HepG2 (cell line): ENCODE measurements at regions not wholly inside any gene's neighbourhood (a gene's known extent, or its start where the extent isn't known, plus 50 kb on each side); places are given as distances from the start of the nearest gene placed in this dataset.

Experiments
- ATAC-seq: fragments of 200-7000 bp; cut with Tn5 transposase; 3 replicates; pipeline ENCODE4 v1.9.1; 2020; ENCODE audit warnings: mild to moderate bottlenecking, moderate library complexity
- BruUV-seq: library from RNA; stranded (reverse); fragments of 400-500 nt; replicated peaks from 2 replicates; lab custom pipeline; 2021; lab: Mats Ljungman, UMichigan
- CTCF ChIA-PET: fragments of 300-600 bp; formaldehyde crosslinking; extraction: SDS; loops from one replicate; lab custom pipeline; 2021; ENCODE audit warnings: low total read pairs, inconsistent platforms, low intra/inter-chr PET ratio; lab: Yijun Ruan, JAX
- POLR2A ChIA-PET: fragments of 350-600 bp; sonication (Branson Sonifier 250); formaldehyde crosslinking; loops from one replicate; lab custom pipeline; 2020; ENCODE audit warnings: antibody characterized with exemption, inconsistent platforms; lab: Yijun Ruan, JAX
- DNase-seq: peaks from one replicate; pipeline ENCODE4 v3.0.0-alpha.2; 2015; ENCODE audit warnings: low spot score
- FAIRE-seq: peaks from 3 replicates; lab custom pipeline; 2011; peaks lifted over from hg19 to GRCh38; lab: Jason Lieb, UNC
- H2AFZ ChIP-seq: one replicate; pipeline ENCODE4 v1.6.1; 2011; ENCODE audit warnings: low read length, inconsistent platforms
- H3K27ac ChIP-seq: fragments of 300-600 bp; 3 replicates; pipeline ENCODE4 v1.8.0; 2011; ENCODE audit warnings: mixed run types, mild to moderate bottlenecking, mixed read lengths, low read length, inconsistent platforms; ENCODE audit not compliant: insufficient read depth; ENCODE audit errors: extremely low read length
- H3K27me3 ChIP-seq, 2 experiments: fragments of 200-600 bp in 1 of 2; 2 replicates in 1 of 2; 3 replicates in 1 of 2; pipeline versions ENCODE4 v1.6.0 to v1.8.0; 2011; ENCODE audit warnings: low read length in 2 of 2, mild to moderate bottlenecking in 2 of 2, moderate library complexity in 2 of 2, inconsistent platforms in 1 of 2; ENCODE audit not compliant: insufficient read depth in 2 of 2, control insufficient read depth in 1 of 2
- H3K36me3 ChIP-seq, 2 experiments: fragments of 200-600 bp in 1 of 2; replicated peaks in 1 of 2; 2 replicates in 1 of 2; 3 replicates in 1 of 2; pipeline versions ENCODE4 v1.5.1 to v1.8.0; 2011; ENCODE audit warnings: low read length in 2 of 2, inconsistent platforms in 1 of 2; ENCODE audit not compliant: insufficient read depth in 2 of 2, control insufficient read depth in 1 of 2
- H3K4me1 ChIP-seq: 2 replicates; pipeline ENCODE4 v1.5.1; 2012; ENCODE audit warnings: low read length, inconsistent platforms; ENCODE audit not compliant: insufficient read depth
- H3K4me2 ChIP-seq: 2 replicates; pipeline ENCODE4 v1.6.0; 2011; ENCODE audit warnings: low read depth, low read length, inconsistent platforms
- H3K4me3 ChIP-seq, 3 experiments: fragments of 200-600 bp in 1 of 3; sonication (generic), shearing (Covaris generic) in 1 of 3; replicated peaks in 1 of 3; 2 replicates each; pipeline ENCODE4 v1.5.1; 2011 to 2016; ENCODE audit warnings: low read length in 3 of 3, inconsistent platforms in 2 of 3, low read depth in 2 of 3, mild to moderate bottlenecking in 2 of 3, control low read depth in 1 of 3, mixed read lengths in 1 of 3; ENCODE audit not compliant: insufficient read depth in 1 of 3
- H3K79me2 ChIP-seq: one replicate; pipeline ENCODE4 v1.6.1; 2011; ENCODE audit warnings: low read length, inconsistent platforms; ENCODE audit not compliant: insufficient read depth
- H3K9ac ChIP-seq: 2 replicates; pipeline ENCODE4 v1.6.0; 2011; ENCODE audit warnings: mild to moderate bottlenecking, low read depth, low read length, inconsistent platforms; ENCODE audit not compliant: insufficient read depth
- H3K9me3 ChIP-seq: 2 replicates; pipeline ENCODE4 v1.5.1; 2012; ENCODE audit warnings: mild to moderate bottlenecking, low read length
- H4K20me1 ChIP-seq: 2 replicates; pipeline ENCODE4 v1.6.0; 2011; ENCODE audit warnings: inconsistent platforms, mild to moderate bottlenecking, low read length, moderate library complexity; ENCODE audit not compliant: insufficient read depth
- ARHGAP35 ChIP-seq: sonication (generic); formaldehyde crosslinking; IDR thresholded peaks from 2 replicates; pipeline ENCODE4 v1.9.0; 2022; ENCODE audit warnings: mild to moderate bottlenecking, inconsistent platforms, moderate library complexity, missing genetic modification reagents, borderline replicate concordance
- ATRX ChIP-seq: sonication (generic); formaldehyde crosslinking; IDR thresholded peaks from 2 replicates; pipeline ENCODE4 v1.4.0; 2020; ENCODE audit warnings: missing genetic modification reagents, borderline replicate concordance
- NAIF1 ChIP-seq: sonication (generic); formaldehyde crosslinking; IDR thresholded peaks from 2 replicates; pipeline ENCODE4 v1.5.0; 2020; ENCODE audit warnings: mild to moderate bottlenecking, missing genetic modification reagents, borderline replicate concordance
- TFDP2 ChIP-seq: sonication (generic); formaldehyde crosslinking; IDR thresholded peaks from 2 replicates; pipeline ENCODE4 v1.4.0; 2020; ENCODE audit warnings: missing genetic modification reagents
- TP53 ChIP-seq: sonication (generic); formaldehyde crosslinking; conservative IDR thresholded peaks from 2 replicates; pipeline ENCODE4 v1.4.0; 2020; ENCODE audit warnings: missing genetic modification reagents
- ZEB1 ChIP-seq: IDR thresholded peaks from 2 replicates; pipeline ENCODE4 v1.6.1; 2012; ENCODE audit warnings: mild to moderate bottlenecking, low read depth, inconsistent platforms; ENCODE audit not compliant: insufficient replicate concordance
- ZNF343 ChIP-seq: sonication (generic); formaldehyde crosslinking; IDR thresholded peaks from 2 replicates; pipeline ENCODE4 v1.4.0; 2020; ENCODE audit warnings: mild to moderate bottlenecking, missing genetic modification reagents
- ZNF468 ChIP-seq: sonication (generic); formaldehyde crosslinking; IDR thresholded peaks from 2 replicates; pipeline ENCODE4 v1.8.0; 2022; ENCODE audit warnings: mild to moderate bottlenecking, moderate library complexity, missing genetic modification reagents
- ZNF574 ChIP-seq: sonication (generic); formaldehyde crosslinking; IDR thresholded peaks from 2 replicates; pipeline ENCODE4 v1.4.0; 2020; ENCODE audit warnings: missing genetic modification reagents
- WGBS: methylation state at CpG from one replicate; pipeline ENCODE4 v1.1.6; 2017; ENCODE audit warnings: low lambda C conversion rate; 5-methylcytosine and 5-hydroxymethylcytosine counted together
- in situ Hi-C: cut with HindIII; loops from 2 replicates; pipeline ENCODE4 v1.10.0; 2017; ENCODE audit warnings: low pct_unique_long_range_greater_than_20kb; ENCODE audit not compliant: extremely low pct_ligation_motif_present
- intact Hi-C: fragments of 100-400 bp; cut with micrococcal nuclease; formaldehyde crosslinking; loops from one replicate; pipeline ENCODE4 v1.10.0; 2022; ENCODE audit not compliant: unreplicated experiment
- TF ChIP-seq, protein P1 (sequence below): IDR thresholded peaks from 2 replicates; pipeline ENCODE4 v1.6.1; 2012; ENCODE audit warnings: inconsistent platforms

GRCh38 chr13:40176242-40176641, 490.2 kb downstream of the FOXO1 start:
- Histone ChIP-seq H3K36me3 (no peaks in the 10 kb centered on the region), H3K9ac (no peak overlapping the region), H3K9me3 (no peaks in the 10 kb centered on the region), H3K27ac (no peak overlapping the region), H3K79me2 (no peaks in the 10 kb centered on the region), H3K4me1 (peaks cover 2% of the 10 kb centered on the region), H4K20me1 (no peaks in the 10 kb centered on the region), H3K4me2 (no peak overlapping the region), H3K27me3 (0 out of 5 replicates have a peak, but pooled peaks cover 0 to 5% of the 10 kb centered on the region in 2 experiments), H2AFZ (no peak overlapping the region), H3K4me3 (no peak overlapping the region)
- in situ Hi-C loops (no loop called here), intact Hi-C loops (no loop called here)
- WGBS, result 54% methylated on average over 7 of the region's 7 CpGs
- DNase-seq, result no peak
- ChIA-PET POLR2A (no interaction called here), CTCF (no interaction called here)
- BruUV-seq, result no TSS peak
- no peak for TF ChIP-seq ZNF574
- TF ChIP-seq ATRX (CRISPR knock-in tag), result no peak
- TF ChIP-seq, protein P1, sequence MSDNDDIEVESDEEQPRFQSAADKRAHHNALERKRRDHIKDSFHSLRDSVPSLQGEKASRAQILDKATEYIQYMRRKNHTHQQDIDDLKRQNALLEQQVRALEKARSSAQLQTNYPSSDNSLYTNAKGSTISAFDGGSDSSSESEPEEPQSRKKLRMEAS, result no peak
- no peak for TF ChIP-seq ARHGAP35 (CRISPR knock-in tag)
- no peak for TF ChIP-seq NAIF1 (CRISPR knock-in tag)
- no peak for TF ChIP-seq TFDP2 (CRISPR knock-in tag)
- TF ChIP-seq ZNF343 (CRISPR knock-in tag), result no peak
- TF ChIP-seq ZNF468, result no peak
- TF ChIP-seq TP53, result no peak
- TF ChIP-seq ZEB1, result no peak
- FAIRE-seq, result no peak
- ATAC-seq, result no peak
